Central memory CD8-positive, alpha-beta T cell (primary cell): ENCODE measurements at regions not wholly inside any gene's neighbourhood (a gene's known extent, or its start where the extent isn't known, plus 50 kb on each side); places are given as distances from the start of the nearest gene placed in this dataset.

Experiments used
- ATAC-seq: fragments of 150-1000 bp; cut with Tn5 transposase; replicated peaks from 2 replicates; pipeline ENCODE4 v1.10.0; 2022; ENCODE audit warnings: mild to moderate bottlenecking, moderate FRiP score, moderate number of reproducible peaks; ENCODE audit not compliant: poor library complexity, severe bottlenecking; ENCODE audit errors: extremely low read depth
- DNase-seq, 2 donors: peaks; one replicate each; pipeline ENCODE4 v3.0.0; 2021; ENCODE audit warnings: low spot score in 2 of 2
- H3K27ac Mint-ChIP-seq: one replicate; pipeline ENCODE4 v1.8.0; 2022; ENCODE audit warnings: low read depth, mild to moderate bottlenecking, moderate library complexity, mixed read lengths
- H3K27me3 Mint-ChIP-seq: one replicate; pipeline ENCODE4 v1.8.0; 2022; ENCODE audit warnings: mixed read lengths
- H3K36me3 Mint-ChIP-seq: one replicate; pipeline ENCODE4 v1.8.0; 2022; ENCODE audit warnings: mild to moderate bottlenecking, moderate library complexity, mixed read lengths; ENCODE audit not compliant: insufficient read depth
- H3K4me1 Mint-ChIP-seq: one replicate; pipeline ENCODE4 v1.8.0; 2022; ENCODE audit warnings: mixed read lengths
- H3K4me3 Mint-ChIP-seq: one replicate; pipeline ENCODE4 v1.8.0; 2022; ENCODE audit warnings: mild to moderate bottlenecking, moderate library complexity, mixed read lengths
- H3K9me3 Mint-ChIP-seq: one replicate; pipeline ENCODE4 v1.8.0; 2022; ENCODE audit warnings: mixed read lengths

GRCh38 chr2:74745766-74746165, 88.2 kb upstream of the HK2 start:
- Mint-ChIP-seq H3K27me3 (peaks cover 56% of the 10 kb centered on the region), H3K4me1 (no peaks in the 10 kb centered on the region), H3K27ac (no peak overlapping the region), H3K4me3 (no peak overlapping the region), H3K9me3 (no peaks in the 10 kb centered on the region), H3K36me3 (no peaks in the 10 kb centered on the region)
- DNase-seq (no peak), ATAC-seq (no peak)

DNA sequence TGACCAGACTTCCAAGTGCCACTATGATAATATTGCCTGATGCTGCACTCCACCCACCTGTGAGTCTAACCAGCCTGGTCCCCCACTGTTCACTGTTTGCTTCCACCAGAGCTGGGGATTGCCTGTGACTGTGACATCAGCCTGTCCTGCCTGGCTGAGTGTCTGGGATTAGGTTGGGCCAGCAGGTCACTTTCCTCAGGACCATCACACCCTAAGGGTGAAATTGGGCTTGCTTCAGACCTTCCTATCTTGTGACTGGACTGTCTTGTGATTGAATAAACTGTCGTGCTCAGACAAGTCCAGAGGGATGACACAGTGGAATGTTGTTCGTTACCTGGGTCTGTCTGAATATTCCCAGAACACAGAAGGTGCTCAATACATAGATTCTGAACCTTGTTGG, 87.4 kb upstream of the HK2 start:
- no peak overlapping the region for H3K4me3 Mint-ChIP-seq
- H3K27me3 Mint-ChIP-seq = peaks cover 61% of the 10 kb centered on the region
- H3K4me1 Mint-ChIP-seq = no peaks in the 10 kb centered on the region
- no peaks in the 10 kb centered on the region for H3K36me3 Mint-ChIP-seq
- ATAC-seq = no peak
- H3K9me3 Mint-ChIP-seq = no peaks in the 10 kb centered on the region
- no peak overlapping the region for H3K27ac Mint-ChIP-seq
- no peak for DNase-seq

- H3K4me1 Mint-ChIP-seq = no peaks in the 10 kb centered on the region
- H3K36me3 Mint-ChIP-seq = no peaks in the 10 kb centered on the region
- ATAC-seq = no peak
- H3K9me3 Mint-ChIP-seq = no peaks in the 10 kb centered on the region
- no peak overlapping the region for H3K27ac Mint-ChIP-seq
- H3K27me3 Mint-ChIP-seq = peaks cover 61% of the 10 kb centered on the region
- no peak overlapping the region for H3K4me3 Mint-ChIP-seq
- DNase-seq = no peak
These were observed 86.4 kb upstream of the HK2 start for GRCh38 chr2:74747411-74748080.

DNA sequence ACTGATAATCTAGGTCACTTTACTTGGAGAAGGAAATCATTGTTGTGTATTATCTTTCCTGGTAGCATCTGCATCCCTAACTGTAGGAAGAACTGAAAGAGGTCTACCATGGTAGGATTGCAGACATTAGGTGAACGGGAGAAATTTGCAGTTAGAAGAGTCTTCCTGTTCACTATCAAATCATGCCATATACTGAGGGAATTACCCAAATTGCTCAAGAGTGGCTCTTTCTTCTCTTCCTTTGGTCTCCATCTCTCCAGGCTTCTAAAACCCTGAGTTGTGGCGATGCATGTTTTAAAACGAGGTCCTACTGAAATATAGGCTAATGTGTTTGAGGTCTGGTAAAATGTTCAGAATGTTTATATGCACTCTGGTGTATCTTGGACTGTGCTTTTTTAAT, 85.3 kb upstream of the HK2 start:
- Mint-ChIP-seq H3K4me1 (no peaks in the 10 kb centered on the region), H3K27ac (no peak overlapping the region), H3K27me3 (peaks cover 65% of the 10 kb centered on the region), H3K4me3 (no peak overlapping the region), H3K9me3 (no peaks in the 10 kb centered on the region), H3K36me3 (no peaks in the 10 kb centered on the region)
- DNase-seq (no peak), ATAC-seq (no peak)

DNA sequence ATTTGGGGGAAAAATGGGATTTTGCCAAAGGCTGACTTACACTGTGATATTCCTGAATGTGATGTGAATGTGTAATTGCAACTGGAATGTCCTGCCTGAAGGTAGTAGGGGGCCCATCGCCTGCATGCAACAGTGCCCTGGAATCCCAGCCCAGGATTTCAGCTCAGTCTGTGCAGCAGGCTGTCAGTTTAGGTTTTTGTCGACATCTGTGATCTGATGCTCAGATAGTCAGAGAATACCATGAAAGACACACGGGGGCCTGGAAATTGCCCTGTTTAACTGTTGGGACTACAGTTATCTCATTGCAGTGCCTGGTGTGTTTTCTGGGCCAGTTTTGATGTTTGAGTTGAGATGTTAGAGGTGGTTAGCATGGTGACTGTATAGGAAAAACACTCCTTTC, 84.5 kb upstream of the HK2 start:
- Mint-ChIP-seq H3K27ac (no peak overlapping the region), H3K4me3 (no peak overlapping the region), H3K27me3 (peaks cover 65% of the 10 kb centered on the region), H3K9me3 (no peaks in the 10 kb centered on the region), H3K4me1 (no peaks in the 10 kb centered on the region), H3K36me3 (no peaks in the 10 kb centered on the region)
- DNase-seq = no peak
- ATAC-seq = no peak

- no peaks in the 10 kb centered on the region for H3K9me3 Mint-ChIP-seq
- H3K27ac Mint-ChIP-seq = no peak overlapping the region
- DNase-seq (no peak), ATAC-seq (no peak)
- peaks cover 2% of the 10 kb centered on the region for H3K36me3 Mint-ChIP-seq
- H3K27me3 Mint-ChIP-seq = peaks cover 64% of the 10 kb centered on the region
- no peaks in the 10 kb centered on the region for H3K4me1 Mint-ChIP-seq
- H3K4me3 Mint-ChIP-seq = no peak overlapping the region
These were observed 81.7 kb upstream of the HK2 start for GRCh38 chr2:74751981-74752851.

DNA sequence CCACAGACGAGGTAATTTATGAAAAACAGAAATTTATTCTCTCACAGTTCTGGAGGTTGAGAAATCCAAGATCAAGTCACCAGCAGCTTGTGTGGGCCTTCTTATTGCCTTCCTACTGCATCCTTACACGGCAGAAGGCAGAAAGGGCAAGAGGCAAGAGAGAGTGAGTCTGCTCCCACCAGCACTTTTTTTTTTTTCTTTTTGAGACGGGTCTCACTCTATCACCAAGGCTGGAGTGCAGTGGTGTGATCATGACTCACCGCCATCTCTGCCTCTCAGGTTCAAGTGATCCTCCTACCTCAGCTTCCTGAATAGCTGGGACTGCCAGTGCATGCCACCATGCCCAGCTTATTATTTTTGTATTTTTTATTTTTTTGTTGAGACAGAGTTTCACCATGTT, 78.5 kb upstream of the HK2 start:
- H3K27me3 Mint-ChIP-seq = peaks cover 32% of the 10 kb centered on the region

DNA sequence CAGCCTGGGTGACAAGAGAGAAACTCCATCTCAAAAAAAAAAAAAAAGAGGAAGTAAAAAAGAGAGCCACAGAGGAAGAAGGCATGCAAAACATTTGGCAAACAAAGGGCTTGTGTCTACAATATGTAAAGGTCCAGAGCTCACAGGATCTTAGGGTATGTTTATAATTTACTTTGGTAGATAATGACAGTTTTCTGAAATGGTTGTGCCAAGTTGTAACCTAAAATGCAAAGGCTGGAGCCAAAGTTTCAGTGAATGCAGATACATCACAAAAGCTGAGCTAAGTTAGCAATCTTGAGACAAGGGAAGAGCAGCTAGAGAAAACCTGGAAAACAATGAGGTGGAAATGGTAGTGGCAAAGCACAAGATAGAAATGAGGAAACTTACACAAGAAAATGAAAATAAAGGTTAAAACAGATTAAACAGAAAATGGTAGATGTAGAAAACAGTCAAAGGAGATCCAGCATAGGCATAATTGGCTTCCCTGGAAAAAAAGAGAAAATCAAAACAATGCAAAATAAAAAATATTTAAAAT, 77.5 kb upstream of the HK2 start:
- Mint-ChIP-seq H3K4me1 (no peaks in the 10 kb centered on the region), H3K27ac (no peak overlapping the region), H3K4me3 (no peak overlapping the region), H3K9me3 (no peaks in the 10 kb centered on the region), H3K27me3 (peaks cover 22% of the 10 kb centered on the region), H3K36me3 (peaks cover 2% of the 10 kb centered on the region)
- no peak for DNase-seq
- no peak for ATAC-seq

More for the DNA sequence above, 78.5 kb upstream of the HK2 start:
- Mint-ChIP-seq H3K27ac (no peak overlapping the region), H3K36me3 (peaks cover 2% of the 10 kb centered on the region), H3K9me3 (no peaks in the 10 kb centered on the region), H3K4me3 (no peak overlapping the region), H3K4me1 (no peaks in the 10 kb centered on the region)
- DNase-seq (no peak), ATAC-seq (no peak)

GRCh38 chr2:74759986-74760385, 73.9 kb upstream of the HK2 start:
- Mint-ChIP-seq H3K27me3 (peaks cover 11% of the 10 kb centered on the region), H3K9me3 (no peaks in the 10 kb centered on the region), H3K4me1 (peaks cover 6% of the 10 kb centered on the region), H3K4me3 (no peak overlapping the region), H3K36me3 (peaks cover 2% of the 10 kb centered on the region), H3K27ac (no peak overlapping the region)
- DNase-seq = no peak
- ATAC-seq = no peak

GRCh38 chr2:74760875-74761630, 72.9 kb upstream of the HK2 start:
- Mint-ChIP-seq H3K4me1 (peaks cover 6% of the 10 kb centered on the region), H3K27me3 (peaks cover 11% of the 10 kb centered on the region), H3K36me3 (peaks cover 3% of the 10 kb centered on the region), H3K9me3 (no peaks in the 10 kb centered on the region), H3K27ac (no peak overlapping the region), H3K4me3 (no peak overlapping the region)
- no peak for ATAC-seq
- no peak for DNase-seq

DNA sequence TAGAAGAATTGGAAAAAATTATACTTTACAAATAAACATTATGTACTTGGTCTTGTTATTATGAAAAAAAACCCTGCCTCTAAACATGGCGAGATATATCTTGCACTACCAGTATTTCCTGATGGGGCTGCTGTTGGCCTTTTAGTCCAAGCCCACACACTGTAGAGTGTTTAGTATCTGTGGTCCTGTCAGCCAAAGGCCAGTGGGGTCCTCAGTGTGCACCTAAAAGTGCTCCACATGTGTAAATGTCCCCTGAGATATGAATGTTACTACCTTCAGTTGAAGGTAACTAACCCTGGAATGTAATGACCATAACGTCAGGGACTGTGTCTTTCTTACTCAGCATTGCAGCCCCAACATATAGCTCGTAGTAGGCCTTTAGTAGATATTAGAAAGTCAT, 71.1 kb upstream of the HK2 start:
- DNase-seq (no peak), ATAC-seq (no peak)
- peaks cover 6% of the 10 kb centered on the region for H3K4me1 Mint-ChIP-seq
- peaks cover 1% of the 10 kb centered on the region for H3K36me3 Mint-ChIP-seq
- no peak overlapping the region for H3K27ac Mint-ChIP-seq
- peaks cover 24% of the 10 kb centered on the region for H3K27me3 Mint-ChIP-seq
- no peaks in the 10 kb centered on the region for H3K9me3 Mint-ChIP-seq
- no peak overlapping the region for H3K4me3 Mint-ChIP-seq

GRCh38 chr2:74763962-74764428, 69.9 kb upstream of the HK2 start:
- no peak for ATAC-seq
- no peak for DNase-seq
- H3K9me3 Mint-ChIP-seq = no peaks in the 10 kb centered on the region
- peaks cover 35% of the 10 kb centered on the region for H3K27me3 Mint-ChIP-seq
- no peak overlapping the region for H3K27ac Mint-ChIP-seq
- peaks cover 6% of the 10 kb centered on the region for H3K4me1 Mint-ChIP-seq
- H3K4me3 Mint-ChIP-seq = no peak overlapping the region
- H3K36me3 Mint-ChIP-seq = peaks cover 1% of the 10 kb centered on the region
